ENCODE measurements at regions not wholly inside any gene's neighbourhood (a gene's known extent, or its start where the extent isn't known, plus 50 kb on each side); places are given as distances from the start of the nearest gene placed in this dataset.
A peak's percentile ranks its signal among the peaks of the same experiment; 100 is the strongest.
"Not testable (repeated sequence)": the region's sequence is repeated elsewhere in the genome, so short reads cannot be mapped to it uniquely, and the experiment has no call there.

DNA sequence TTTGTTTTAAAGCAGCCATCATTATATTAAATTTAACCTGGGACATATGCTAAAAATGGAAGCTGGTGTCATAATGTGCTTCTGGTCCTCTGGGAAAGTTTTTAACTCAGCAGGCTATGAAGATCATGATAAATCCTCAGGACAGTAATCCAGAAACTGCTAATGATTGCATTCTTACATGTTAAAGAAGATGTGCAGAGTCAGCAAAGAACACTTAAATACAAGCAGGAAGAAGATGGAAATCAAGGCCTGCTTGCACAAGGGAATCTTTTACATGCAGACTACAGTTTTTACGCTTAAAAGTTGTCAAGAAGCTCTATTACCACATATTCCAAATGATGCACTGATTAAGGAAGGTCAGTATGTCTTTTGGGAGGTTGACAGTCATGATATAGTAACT lies 246.0 kb upstream of the PTPRD start:
- TF ChIP-seq, protein P1, sequence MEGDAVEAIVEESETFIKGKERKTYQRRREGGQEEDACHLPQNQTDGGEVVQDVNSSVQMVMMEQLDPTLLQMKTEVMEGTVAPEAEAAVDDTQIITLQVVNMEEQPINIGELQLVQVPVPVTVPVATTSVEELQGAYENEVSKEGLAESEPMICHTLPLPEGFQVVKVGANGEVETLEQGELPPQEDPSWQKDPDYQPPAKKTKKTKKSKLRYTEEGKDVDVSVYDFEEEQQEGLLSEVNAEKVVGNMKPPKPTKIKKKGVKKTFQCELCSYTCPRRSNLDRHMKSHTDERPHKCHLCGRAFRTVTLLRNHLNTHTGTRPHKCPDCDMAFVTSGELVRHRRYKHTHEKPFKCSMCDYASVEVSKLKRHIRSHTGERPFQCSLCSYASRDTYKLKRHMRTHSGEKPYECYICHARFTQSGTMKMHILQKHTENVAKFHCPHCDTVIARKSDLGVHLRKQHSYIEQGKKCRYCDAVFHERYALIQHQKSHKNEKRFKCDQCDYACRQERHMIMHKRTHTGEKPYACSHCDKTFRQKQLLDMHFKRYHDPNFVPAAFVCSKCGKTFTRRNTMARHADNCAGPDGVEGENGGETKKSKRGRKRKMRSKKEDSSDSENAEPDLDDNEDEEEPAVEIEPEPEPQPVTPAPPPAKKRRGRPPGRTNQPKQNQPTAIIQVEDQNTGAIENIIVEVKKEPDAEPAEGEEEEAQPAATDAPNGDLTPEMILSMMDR (conservative IDR thresholded peaks at IDR 0.05; ENCODE audit: low read depth, low read length), result no peak
- no peak overlapping the region for H3K4me3 ChIP-seq (ENCODE audit: low read length)
- DNase-seq (ENCODE audit: low read depth), result no peak

DNA sequence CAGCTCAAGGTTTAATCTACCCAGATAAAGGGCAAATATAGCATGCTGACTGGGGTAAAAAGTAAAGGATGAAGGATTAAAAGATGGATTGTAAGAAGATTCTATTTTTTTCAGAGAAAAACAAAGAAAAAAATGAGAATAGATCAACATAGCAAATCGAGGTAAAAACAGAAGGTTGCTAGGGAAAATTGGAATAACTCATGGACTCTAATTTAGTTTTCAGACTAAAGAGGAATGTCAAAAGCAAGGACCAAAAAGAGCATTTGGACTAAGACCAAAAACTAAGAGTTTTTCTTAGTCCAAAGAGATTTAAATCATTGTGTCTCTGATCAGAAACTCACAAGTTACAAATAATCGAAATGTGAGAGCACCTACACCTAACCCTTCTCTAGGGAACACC lies 250.7 kb upstream of the PTPRD start:
- TF ChIP-seq, protein P1 (conservative IDR thresholded peaks at IDR 0.05; ENCODE audit: low read depth, low read length), result no peak
- DNase-seq (ENCODE audit: low read depth), result no peak
- no peak overlapping the region for H3K4me3 ChIP-seq (ENCODE audit: low read length)

DNA sequence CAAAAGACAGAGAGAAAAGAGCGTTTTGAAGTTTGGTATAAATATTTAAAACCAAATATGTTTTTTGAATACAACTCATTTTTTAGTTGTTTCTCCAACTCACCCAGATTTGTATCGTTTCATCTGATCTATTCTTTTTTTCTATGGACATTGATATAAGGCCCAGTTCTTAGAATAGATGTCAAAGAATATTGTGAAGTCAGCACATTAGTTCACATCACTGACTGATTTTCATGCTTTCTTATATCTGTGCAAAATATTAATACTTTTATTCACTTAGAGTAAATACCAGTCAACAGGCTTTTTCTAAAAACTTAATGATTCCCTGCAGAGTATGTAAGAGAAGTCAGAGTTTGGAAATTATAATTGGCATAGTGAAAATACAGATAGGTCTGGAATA lies 254.4 kb upstream of the PTPRD start:
- TF ChIP-seq, protein P1 (conservative IDR thresholded peaks at IDR 0.05; ENCODE audit: low read depth, low read length), result no peak
- no peak overlapping the region for H3K4me3 ChIP-seq (ENCODE audit: low read length)
- no peak for DNase-seq (ENCODE audit: low read depth)

DNA sequence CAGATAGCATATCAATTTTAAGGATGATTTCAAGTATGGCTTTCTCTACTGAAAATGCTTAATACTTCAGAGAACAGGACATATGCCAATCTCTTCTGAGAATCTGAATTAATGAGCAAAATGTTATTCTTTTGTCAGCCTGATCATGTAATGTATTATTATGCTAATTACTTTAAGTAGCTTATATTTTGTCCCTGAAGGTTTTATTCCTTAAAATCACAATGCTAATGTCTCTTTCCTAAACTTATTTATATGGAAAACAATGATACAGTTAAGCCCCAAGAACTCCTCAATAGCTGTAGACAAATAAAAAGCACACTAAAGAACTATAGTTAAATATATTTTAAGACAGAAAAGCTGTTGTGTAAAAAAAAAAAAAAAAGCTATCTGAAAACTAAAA lies 256.9 kb upstream of the PTPRD start:
- no peak overlapping the region for H3K4me3 ChIP-seq (ENCODE audit: low read length)
- TF ChIP-seq, protein P1 (conservative IDR thresholded peaks at IDR 0.05; ENCODE audit: low read depth, low read length), result no peak
- DNase-seq (ENCODE audit: low read depth), result no peak

DNA sequence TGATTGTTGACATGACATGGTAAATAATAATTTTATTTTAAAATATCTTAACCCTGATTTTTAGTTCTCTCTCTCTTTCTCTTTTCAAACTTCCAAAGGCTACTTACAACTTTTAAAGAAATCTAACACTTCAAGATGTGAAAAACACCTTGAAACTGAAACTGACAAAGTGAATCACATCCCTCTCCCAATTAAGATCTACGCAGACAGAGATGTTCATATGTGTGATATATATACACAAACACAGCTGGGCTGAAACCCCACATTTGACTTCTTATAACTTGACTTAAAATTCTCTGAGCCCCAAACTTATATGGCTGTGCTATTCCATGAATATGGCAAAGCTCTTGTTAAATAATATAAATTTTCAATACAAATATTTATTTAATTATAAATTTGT lies 261.2 kb upstream of the PTPRD start:
- H3K4me3 ChIP-seq (ENCODE audit: low read length), result no peak overlapping the region
- TF ChIP-seq, protein P1 (conservative IDR thresholded peaks at IDR 0.05; ENCODE audit: low read depth, low read length), result no peak
- no peak for DNase-seq (ENCODE audit: low read depth)

DNA sequence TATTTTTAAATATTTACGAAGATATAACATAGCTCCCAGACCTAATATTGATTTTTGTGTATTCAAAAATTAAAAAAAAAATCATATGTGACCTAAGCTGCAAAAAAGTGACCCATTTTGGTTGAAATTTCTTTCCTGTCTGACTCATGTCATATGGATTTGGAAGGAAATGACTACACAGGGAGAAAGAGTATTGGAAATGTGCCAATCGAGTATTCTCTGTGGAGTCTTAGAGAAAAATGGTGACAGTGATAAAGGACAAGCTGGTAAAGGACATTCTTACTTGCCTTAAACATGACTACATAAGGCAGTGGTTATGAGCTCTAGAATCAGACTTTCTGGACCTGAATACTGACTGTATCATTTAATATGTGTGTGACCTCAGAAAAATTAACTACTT lies 262.9 kb upstream of the PTPRD start:
- no peak overlapping the region for H3K4me3 ChIP-seq (ENCODE audit: low read length)
- TF ChIP-seq, protein P1 (conservative IDR thresholded peaks at IDR 0.05; ENCODE audit: low read depth, low read length), result no peak
- no peak for DNase-seq (ENCODE audit: low read depth)

DNA sequence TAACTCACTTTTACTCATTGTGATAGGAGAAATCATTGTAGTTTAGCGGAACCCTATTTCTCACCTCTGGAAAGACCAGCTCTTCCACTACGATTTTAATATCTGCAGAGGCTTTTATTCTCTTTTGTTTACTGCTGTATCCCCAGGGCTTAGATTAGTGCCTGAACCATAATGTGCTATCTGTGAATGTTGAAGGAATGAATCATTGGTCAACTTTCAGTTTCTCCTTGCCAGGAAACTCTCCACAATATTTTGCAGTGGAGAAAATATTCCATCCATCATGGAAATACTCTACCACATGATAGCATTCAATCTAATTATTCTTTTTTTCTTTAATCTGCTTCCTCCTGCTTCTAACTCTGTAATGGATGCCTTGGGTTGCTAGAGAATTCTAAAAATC lies 263.5 kb upstream of the PTPRD start:
- TF ChIP-seq, protein P1 (conservative IDR thresholded peaks at IDR 0.05; ENCODE audit: low read depth, low read length), result no peak
- H3K4me3 ChIP-seq (ENCODE audit: low read length), result no peak overlapping the region
- peak; percentile 22 for DNase-seq (ENCODE audit: low read depth)

DNA sequence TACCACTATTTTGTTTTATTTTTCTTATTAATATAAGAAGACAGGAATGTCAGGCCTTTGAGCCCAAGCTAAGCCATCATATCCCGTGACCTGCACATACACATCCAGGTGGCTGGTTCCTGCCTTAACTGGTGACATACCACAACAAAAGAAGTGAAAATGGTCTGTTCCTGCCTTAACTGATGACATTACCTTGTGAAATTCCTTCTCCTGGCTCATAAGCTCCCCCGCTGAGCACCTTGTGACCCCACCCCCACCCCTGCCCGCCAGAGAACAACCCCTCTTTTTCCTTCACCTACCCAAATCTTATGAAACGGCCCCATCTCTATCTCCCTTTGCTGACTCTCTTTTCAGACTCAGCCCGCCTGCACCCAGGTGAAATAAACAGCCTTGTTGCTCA lies 277.5 kb upstream of the PTPRD start:
- not testable (repeated sequence) for DNase-seq (ENCODE audit: low read depth); H3K4me3 ChIP-seq (ENCODE audit: low read length)

All from retinal pigment epithelial cell (primary cell).